Stomach (tissue), 8 donors: ENCODE measurements at regions not wholly inside any gene's neighbourhood (a gene's known extent, or its start where the extent isn't known, plus 50 kb on each side); places are given as distances from the start of the nearest gene placed in this dataset.
A peak's percentile ranks its signal among the peaks of the same experiment; 100 is the strongest.

Source experiments
- DNase-seq, 2 donors: peaks; one replicate each; pipeline versions ENCODE4 v3.0.0 to v3.0.0-alpha.2; 2013 to 2019
- H3K27ac ChIP-seq, 5 donors: fragments of 200-600 bp in 4 of 5; sonication (generic) in 4 of 5; one replicate each; pipeline ENCODE4 v1.5.1; 2013 to 2019; ENCODE audit warnings: mild to moderate bottlenecking in 1 of 5, moderate library complexity in 1 of 5
- H3K27me3 ChIP-seq, 3 donors: fragments of 200-600 bp; sonication (generic); one replicate each; pipeline ENCODE4 v1.5.1; 2017 to 2019; ENCODE audit warnings: mixed run types in 1 of 3
- H3K36me3 ChIP-seq, 4 donors: fragments of 200-600 bp; sonication (generic); 1 replicate in 3 of 4; 2 replicates in 1 of 4; pipeline ENCODE4 v1.5.1; 2016 to 2019
- H3K4me1 ChIP-seq, 4 donors: fragments of 200-600 bp; sonication (generic); one replicate each; pipeline ENCODE4 v1.5.1; 2016 to 2019
- H3K4me3 ChIP-seq, 4 donors: fragments of 200-600 bp; sonication (generic) in 3 of 4; one replicate each; pipeline ENCODE4 v1.5.1; 2016 to 2019; ENCODE audit warnings: mild to moderate bottlenecking in 1 of 4
- H3K9me3 ChIP-seq, 4 donors: fragments of 200-600 bp; sonication (generic); one replicate each; pipeline ENCODE4 v1.5.1; 2016 to 2019
- CTCF ChIP-seq, 7 experiments: fragments of 450-650 bp in 4 of 7; fragments of 200-600 bp in 3 of 7; sonication (generic) in 3 of 7; IDR thresholded peaks; one replicate each; pipeline ENCODE4 v1.5.1; 2016 to 2019; ENCODE audit warnings: antibody characterized with exemption in 7 of 7, control low read depth in 2 of 7, mild to moderate bottlenecking in 1 of 7
- EP300 ChIP-seq: sonication (generic); formaldehyde crosslinking; IDR thresholded peaks from one replicate; pipeline ENCODE4 v1.6.1; 2017; ENCODE audit warnings: antibody characterized with exemption
- POLR2A ChIP-seq, 4 donors: fragments of 450-650 bp; IDR thresholded peaks; one replicate each; pipeline ENCODE4 v1.6.1; 2016; ENCODE audit warnings: antibody characterized with exemption in 4 of 4, control low read depth in 2 of 4, mild to moderate bottlenecking in 1 of 4, moderate library complexity in 1 of 4
- POLR2AphosphoS5 ChIP-seq, 3 donors: sonication (generic); formaldehyde crosslinking; IDR thresholded peaks; one replicate each; pipeline ENCODE4 v1.6.1; 2016; ENCODE audit warnings: antibody characterized with exemption in 3 of 3
- WGBS, 5 donors: extraction: QIAGEN DNeasy Blood & Tissue Kit in 3 of 5; methylation state at CpG; one replicate each; pipeline versions ENCODE4 v1.1.5 to v1.1.7; 2013 to 2018; 5-methylcytosine and 5-hydroxymethylcytosine counted together
- intact Hi-C: fragments of 100-400 bp; cut with DNase I; formaldehyde crosslinking; loops from one replicate; pipeline ENCODE4 v1.15.1; 2023; ENCODE audit warnings: low total_unique reads
- donor health status: healthy with polysubstance abuse.
- donor health status: Bipolar disorder and iron deficiency.
- donor health status: healthy.

- no peak overlapping the region for H3K4me3 ChIP-seq
- TF ChIP-seq POLR2A (IDR thresholded peaks at IDR 0.05) (no peak), CTCF (IDR thresholded peaks at IDR 0.05) (no peak), POLR2AphosphoS5 (IDR thresholded peaks at IDR 0.05) (no peak), EP300 (no peak)
- DNase-seq: no peak
- intact Hi-C loops: no loop called here
- no peak overlapping the region for H3K27ac ChIP-seq
- WGBS, 5 donors: 58 to 75% (median 74%) methylated on average over 8 to 9 of the region's 9 CpGs
- no peaks in the 10 kb centered on the region for H3K36me3 ChIP-seq
- H3K9me3 ChIP-seq: no peaks in the 10 kb centered on the region
- H3K4me1 ChIP-seq: no peaks in the 10 kb centered on the region
- H3K27me3 ChIP-seq: peaks cover 0 to 31% (median 0%) of the 10 kb centered on the region in 3 donors
Observed at GRCh38 chr20:48526936-48527335, 300.9 kb downstream of the PREX1 start.

- Histone ChIP-seq H3K4me1 (no peaks in the 10 kb centered on the region), H3K9me3 (no peaks in the 10 kb centered on the region), H3K27ac (no peak overlapping the region), H3K27me3 (peaks cover 0 to 31% (median 0%) of the 10 kb centered on the region in 3 donors), H3K36me3 (no peaks in the 10 kb centered on the region), H3K4me3 (no peak overlapping the region)
- DNase-seq: no peak
- intact Hi-C loops: no loop called here
- TF ChIP-seq CTCF (IDR thresholded peaks at IDR 0.05): no peak
- TF ChIP-seq POLR2AphosphoS5 (IDR thresholded peaks at IDR 0.05): no peak
- no peak for TF ChIP-seq EP300
- no peak for TF ChIP-seq POLR2A (IDR thresholded peaks at IDR 0.05)
- WGBS, 5 donors: 89 to 98% (median 93%) methylated on average over 2 of the region's 2 CpGs
Observed at GRCh38 chr20:48525400-48525799, 302.4 kb downstream of the PREX1 start.

GRCh38 chr20:48524582-48524981, 303.2 kb downstream of the PREX1 start:
- TF ChIP-seq POLR2A (IDR thresholded peaks at IDR 0.05): no peak
- no peak for TF ChIP-seq POLR2AphosphoS5 (IDR thresholded peaks at IDR 0.05)
- no peak for TF ChIP-seq CTCF (IDR thresholded peaks at IDR 0.05)
- TF ChIP-seq EP300: no peak
- H3K4me3 ChIP-seq: no peak overlapping the region
- intact Hi-C loops: no loop called here

GRCh38 chr20:48523191-48523995, 304.4 kb downstream of the PREX1 start:
- Histone ChIP-seq H3K27me3 (peaks cover 0 to 24% (median 0%) of the 10 kb centered on the region in 3 donors), H3K4me1 (no peaks in the 10 kb centered on the region), H3K27ac (no peak overlapping the region), H3K36me3 (no peaks in the 10 kb centered on the region), H3K9me3 (no peaks in the 10 kb centered on the region), H3K4me3 (no peak overlapping the region)
- WGBS, 5 donors: 57 to 72% (median 68%) methylated on average over 6 of the region's 6 CpGs
- DNase-seq: peak in 1 of 2 donors; percentile 91
- intact Hi-C loops: no loop called here
- TF ChIP-seq POLR2A (IDR thresholded peaks at IDR 0.05): no peak
- TF ChIP-seq POLR2AphosphoS5 (IDR thresholded peaks at IDR 0.05): no peak
- no peak for TF ChIP-seq EP300
- TF ChIP-seq CTCF (IDR thresholded peaks at IDR 0.05): no peak

More at GRCh38 chr20:48524582-48524981, 303.2 kb downstream of the PREX1 start:
- Histone ChIP-seq H3K27ac (no peak overlapping the region), H3K27me3 (peaks cover 0 to 31% (median 0%) of the 10 kb centered on the region in 3 donors), H3K36me3 (no peaks in the 10 kb centered on the region), H3K4me1 (no peaks in the 10 kb centered on the region), H3K9me3 (no peaks in the 10 kb centered on the region)
- DNase-seq: no peak
- WGBS, 5 donors: 73 to 87% (median 84%) methylated on average over 5 of the region's 5 CpGs
